BLaER1 (cell line): ENCODE measurements at regions not wholly inside any gene's neighbourhood (a gene's known extent, or its start where the extent isn't known, plus 50 kb on each side); places are given as distances from the start of the nearest gene placed in this dataset.

Source experiments
- H3K27ac ChIP-seq: shearing (Covaris generic); formaldehyde crosslinking; 2 replicates; pipeline ENCODE4 v1.8.1; 2022
- H3K27me3 ChIP-seq: shearing (Covaris generic); formaldehyde crosslinking; 2 replicates; pipeline ENCODE4 v1.8.1; 2022
- H3K36me3 ChIP-seq: shearing (Covaris generic); formaldehyde crosslinking; 2 replicates; pipeline ENCODE4 v1.8.1; 2022
- H3K4me1 ChIP-seq: shearing (Covaris generic); formaldehyde crosslinking; 2 replicates; pipeline ENCODE4 v1.8.1; 2022
- H3K4me2 ChIP-seq: shearing (Covaris generic); formaldehyde crosslinking; 2 replicates; pipeline ENCODE4 v1.8.1; 2022
- H3K4me3 ChIP-seq: shearing (Covaris generic); formaldehyde crosslinking; 2 replicates; pipeline ENCODE4 v1.8.1; 2022
- H3K9ac ChIP-seq: shearing (Covaris generic); formaldehyde crosslinking; 2 replicates; pipeline ENCODE4 v1.8.1; 2022
- H3K9me3 ChIP-seq: shearing (Covaris generic); formaldehyde crosslinking; 2 replicates; pipeline ENCODE4 v1.8.1; 2022
- H4K20me1 ChIP-seq: shearing (Covaris generic); formaldehyde crosslinking; 2 replicates; pipeline ENCODE4 v1.8.1; 2022
- Cebpa-rat ChIP-seq: shearing (Covaris generic); IDR thresholded peaks from 2 replicates; pipeline ENCODE4 v1.8.1; 2022

GRCh38 chr12:68497107-68497506 lies 113.6 kb upstream of the RAP1B start:
- Histone ChIP-seq H3K4me1 (no peaks in the 10 kb centered on the region), H3K27me3 (no peaks in the 10 kb centered on the region), H3K4me3 (no peak overlapping the region), H3K9me3 (no peaks in the 10 kb centered on the region), H3K36me3 (no peaks in the 10 kb centered on the region), H3K27ac (no peak overlapping the region), H3K4me2 (no peak overlapping the region), H3K9ac (no peak overlapping the region), H4K20me1 (no peaks in the 10 kb centered on the region)
- no peak for TF ChIP-seq Cebpa-rat

GRCh38 chr12:68497702-68498101 lies 113.0 kb upstream of the RAP1B start:
- no peak overlapping the region for H3K9ac ChIP-seq
- H3K36me3 ChIP-seq, result no peaks in the 10 kb centered on the region
- H3K27ac ChIP-seq, result no peak overlapping the region
- TF ChIP-seq Cebpa-rat, result no peak
- no peak overlapping the region for H3K4me3 ChIP-seq
- H4K20me1 ChIP-seq, result no peaks in the 10 kb centered on the region
- no peaks in the 10 kb centered on the region for H3K4me1 ChIP-seq
- H3K27me3 ChIP-seq, result no peaks in the 10 kb centered on the region
- no peaks in the 10 kb centered on the region for H3K9me3 ChIP-seq
- H3K4me2 ChIP-seq, result no peak overlapping the region

GRCh38 chr12:68498736-68499135 lies 112.0 kb upstream of the RAP1B start:
- Histone ChIP-seq H3K4me1 (no peaks in the 10 kb centered on the region), H3K27me3 (no peaks in the 10 kb centered on the region), H3K27ac (no peak overlapping the region), H3K4me3 (no peak overlapping the region), H3K4me2 (no peak overlapping the region), H3K9me3 (no peaks in the 10 kb centered on the region), H3K36me3 (no peaks in the 10 kb centered on the region), H3K9ac (no peak overlapping the region), H4K20me1 (no peaks in the 10 kb centered on the region)
- no peak for TF ChIP-seq Cebpa-rat

- H3K9ac ChIP-seq, result no peak overlapping the region
- H4K20me1 ChIP-seq, result no peaks in the 10 kb centered on the region
- H3K36me3 ChIP-seq, result no peaks in the 10 kb centered on the region
- no peaks in the 10 kb centered on the region for H3K27me3 ChIP-seq
- no peaks in the 10 kb centered on the region for H3K4me1 ChIP-seq
- H3K4me3 ChIP-seq, result no peak overlapping the region
- TF ChIP-seq Cebpa-rat, result no peak
- no peak overlapping the region for H3K4me2 ChIP-seq
- H3K9me3 ChIP-seq, result no peaks in the 10 kb centered on the region
- no peak overlapping the region for H3K27ac ChIP-seq
These were observed 111.1 kb upstream of the RAP1B start for GRCh38 chr12:68499616-68500015.

GRCh38 chr12:68501226-68501625 lies 109.5 kb upstream of the RAP1B start:
- Histone ChIP-seq H3K27ac (no peak overlapping the region), H3K4me2 (no peak overlapping the region), H3K36me3 (no peaks in the 10 kb centered on the region), H3K9ac (no peak overlapping the region), H3K4me3 (no peak overlapping the region), H3K4me1 (no peaks in the 10 kb centered on the region), H3K27me3 (no peaks in the 10 kb centered on the region), H4K20me1 (no peaks in the 10 kb centered on the region), H3K9me3 (no peaks in the 10 kb centered on the region)
- TF ChIP-seq Cebpa-rat, result no peak

GRCh38 chr12:68505970-68506369 lies 104.7 kb upstream of the RAP1B start:
- no peaks in the 10 kb centered on the region for H4K20me1 ChIP-seq
- no peaks in the 10 kb centered on the region for H3K36me3 ChIP-seq
- peaks cover 19% of the 10 kb centered on the region for H3K9me3 ChIP-seq
- H3K27ac ChIP-seq, result no peak overlapping the region
- no peak overlapping the region for H3K9ac ChIP-seq
- no peaks in the 10 kb centered on the region for H3K4me1 ChIP-seq
- no peaks in the 10 kb centered on the region for H3K27me3 ChIP-seq
- no peak for TF ChIP-seq Cebpa-rat
- H3K4me2 ChIP-seq, result no peak overlapping the region
- no peak overlapping the region for H3K4me3 ChIP-seq

- Histone ChIP-seq H3K4me1 (no peaks in the 10 kb centered on the region), H3K9ac (no peak overlapping the region), H3K4me3 (no peak overlapping the region), H3K27me3 (no peaks in the 10 kb centered on the region), H3K4me2 (no peak overlapping the region), H3K9me3 (peaks cover 19% of the 10 kb centered on the region), H3K36me3 (no peaks in the 10 kb centered on the region), H3K27ac (no peak overlapping the region), H4K20me1 (no peaks in the 10 kb centered on the region)
- TF ChIP-seq Cebpa-rat, result no peak
These were observed 104.1 kb upstream of the RAP1B start for GRCh38 chr12:68506619-68507018.

GRCh38 chr12:68507657-68508056 lies 103.0 kb upstream of the RAP1B start:
- Histone ChIP-seq H4K20me1 (no peaks in the 10 kb centered on the region), H3K27ac (no peak overlapping the region), H3K4me3 (no peak overlapping the region), H3K4me1 (no peaks in the 10 kb centered on the region), H3K4me2 (no peak overlapping the region), H3K9ac (no peak overlapping the region), H3K27me3 (no peaks in the 10 kb centered on the region), H3K9me3 (peaks cover 22% of the 10 kb centered on the region), H3K36me3 (no peaks in the 10 kb centered on the region)
- no peak for TF ChIP-seq Cebpa-rat

- Histone ChIP-seq H3K36me3 (no peaks in the 10 kb centered on the region), H3K4me3 (no peak overlapping the region), H4K20me1 (no peaks in the 10 kb centered on the region), H3K4me2 (no peak overlapping the region), H3K27me3 (no peaks in the 10 kb centered on the region), H3K9ac (no peak overlapping the region), H3K9me3 (peaks cover 24% of the 10 kb centered on the region), H3K27ac (no peak overlapping the region), H3K4me1 (no peaks in the 10 kb centered on the region)
- TF ChIP-seq Cebpa-rat, result no peak
These were observed 102.1 kb upstream of the RAP1B start for GRCh38 chr12:68508576-68508975.

- H3K4me2 ChIP-seq, result no peak overlapping the region
- H3K4me3 ChIP-seq, result no peak overlapping the region
- H3K27me3 ChIP-seq, result no peaks in the 10 kb centered on the region
- no peaks in the 10 kb centered on the region for H4K20me1 ChIP-seq
- H3K27ac ChIP-seq, result no peak overlapping the region
- no peak for TF ChIP-seq Cebpa-rat
- no peaks in the 10 kb centered on the region for H3K36me3 ChIP-seq
- no peak overlapping the region for H3K9ac ChIP-seq
- no peaks in the 10 kb centered on the region for H3K4me1 ChIP-seq
- H3K9me3 ChIP-seq, result peaks cover 24% of the 10 kb centered on the region
These were observed 101.5 kb upstream of the RAP1B start for GRCh38 chr12:68509242-68509641.

- H3K9me3 ChIP-seq, result peaks cover 24% of the 10 kb centered on the region
- no peak for TF ChIP-seq Cebpa-rat
- no peak overlapping the region for H3K4me3 ChIP-seq
- H3K4me2 ChIP-seq, result no peak overlapping the region
- no peak overlapping the region for H3K9ac ChIP-seq
- H3K27ac ChIP-seq, result no peak overlapping the region
- no peaks in the 10 kb centered on the region for H4K20me1 ChIP-seq
- no peaks in the 10 kb centered on the region for H3K36me3 ChIP-seq
- H3K27me3 ChIP-seq, result no peaks in the 10 kb centered on the region
- H3K4me1 ChIP-seq, result no peaks in the 10 kb centered on the region
These were observed 100.3 kb upstream of the RAP1B start for GRCh38 chr12:68510397-68510796.
